HepG2 (cell line): ENCODE measurements at regions not wholly inside any gene's neighbourhood (a gene's known extent, or its start where the extent isn't known, plus 50 kb on each side); places are given as distances from the start of the nearest gene placed in this dataset.

Experiments
- ASH2L ChIP-seq: fragments of 300-600, 200-600 bp; sonication (generic); IDR thresholded peaks from 2 replicates; pipeline ENCODE4 v1.7.0; 2017; ENCODE audit warnings: low read depth, mild to moderate bottlenecking, moderate library complexity, mixed read lengths, low read length; ENCODE audit not compliant: insufficient read length
- BRD4 ChIP-seq: sonication (generic); formaldehyde crosslinking; IDR thresholded peaks from 2 replicates; pipeline ENCODE4 v1.4.0; 2020; ENCODE audit warnings: missing genetic modification reagents
- CREB3 ChIP-seq: sonication (generic); formaldehyde crosslinking; IDR thresholded peaks from 2 replicates; pipeline ENCODE4 v1.5.0; 2020; ENCODE audit warnings: missing genetic modification reagents
- CTCF ChIP-seq: sonication (generic); formaldehyde crosslinking; IDR thresholded peaks from 2 replicates; pipeline ENCODE4 v1.5.0; 2020; ENCODE audit warnings: mild to moderate bottlenecking, missing genetic modification reagents, moderate library complexity
- KDM3A ChIP-seq: IDR thresholded peaks from 2 replicates; pipeline ENCODE4 v1.6.1; 2018; ENCODE audit warnings: low read depth, missing compliant biosample characterization
- SMC3 ChIP-seq: IDR thresholded peaks from 2 replicates; pipeline ENCODE4 v1.6.1; 2011; ENCODE audit warnings: low read length, improper control_type of control experiment
- SP1 ChIP-seq, 2 experiments: fragments of 450-650 bp in 1 of 2; sonication (generic) in 1 of 2; formaldehyde crosslinking in 1 of 2; IDR thresholded peaks; 2 replicates each; pipeline versions ENCODE4 v1.4.0 to v1.6.1; 2016 to 2020; ENCODE audit warnings: missing genetic modification reagents in 1 of 2
- ZNF512 ChIP-seq: sonication (generic); formaldehyde crosslinking; IDR thresholded peaks from 2 replicates; pipeline ENCODE4 v1.4.0; 2020; ENCODE audit warnings: mild to moderate bottlenecking, missing genetic modification reagents
- ZNF576 ChIP-seq: sonication (generic); formaldehyde crosslinking; IDR thresholded peaks from 2 replicates; pipeline ENCODE4 v1.4.0; 2020; ENCODE audit warnings: mild to moderate bottlenecking, missing genetic modification reagents
- ZNF792 ChIP-seq: IDR thresholded peaks from 2 replicates; pipeline ENCODE4 v1.6.1; 2016

GRCh38 chr2:63662028-63662804 lies 73.5 kb downstream of the MDH1 start:
- TF ChIP-seq ASH2L (no peak), CTCF (CRISPR knock-in tag) (no peak), ZNF512 (CRISPR knock-in tag) (no peak), ZNF792 (CRISPR knock-in tag) (no peak), CREB3 (CRISPR knock-in tag) (no peak), KDM3A (CRISPR knock-in tag) (no peak), SP1 (IDR thresholded peaks at IDR 0.05) (no peak), SP1 (CRISPR knock-in tag; IDR thresholded peaks at IDR 0.05) (no peak), BRD4 (CRISPR knock-in tag) (no peak), ZNF576 (no peak), SMC3 (no peak)
